ENCODE measurements at regions not wholly inside any gene's neighbourhood (a gene's known extent, or its start where the extent isn't known, plus 50 kb on each side); places are given as distances from the start of the nearest gene placed in this dataset.

DNA sequence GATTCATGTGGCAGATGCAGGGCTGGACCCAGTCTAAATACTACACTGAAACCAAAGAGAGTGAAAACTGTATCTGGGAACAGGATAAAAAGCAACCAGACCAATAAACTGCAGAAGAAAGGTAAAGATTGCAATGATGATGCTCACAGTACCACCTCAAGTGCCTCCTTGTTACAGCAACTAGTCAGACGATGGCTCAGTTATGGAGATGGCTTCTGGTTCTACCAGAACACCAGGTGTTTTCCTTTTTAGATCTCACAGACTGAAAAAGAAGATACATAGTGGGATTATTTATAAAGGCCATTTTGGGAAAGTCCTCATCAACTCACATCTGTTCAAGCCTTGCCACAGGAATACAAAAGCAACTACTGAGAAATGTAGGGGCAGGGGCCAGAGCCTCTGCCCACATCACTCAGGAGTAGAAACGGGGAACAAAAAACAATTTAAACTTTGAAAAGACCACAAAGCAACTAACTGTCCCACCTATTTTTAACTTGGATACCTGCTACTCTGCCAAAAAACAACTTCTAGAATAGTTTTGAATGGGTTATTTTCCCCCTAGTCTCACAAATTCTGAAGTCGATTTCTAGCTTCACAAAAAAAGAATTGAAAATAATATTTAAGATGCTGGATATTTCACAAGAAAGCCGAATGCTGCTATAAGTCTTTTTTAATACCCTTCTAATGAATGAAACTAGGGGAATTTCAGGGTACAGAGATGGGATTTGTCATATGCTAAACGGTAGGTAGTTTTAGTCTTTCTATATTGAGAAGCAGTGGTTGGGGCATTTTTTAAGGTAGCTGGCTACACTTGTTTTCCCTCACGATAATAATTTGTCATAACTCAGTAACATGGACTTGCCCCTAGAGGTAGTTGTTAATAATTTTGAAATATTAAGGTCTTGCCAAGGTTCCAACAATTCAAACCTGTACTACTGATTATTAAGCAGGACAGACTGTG lies 197.2 kb upstream of the TMPO start:
- no peak overlapping the region for H3K4me3 ChIP-seq (ENCODE audit: low read length)
- TF ChIP-seq, protein P1, sequence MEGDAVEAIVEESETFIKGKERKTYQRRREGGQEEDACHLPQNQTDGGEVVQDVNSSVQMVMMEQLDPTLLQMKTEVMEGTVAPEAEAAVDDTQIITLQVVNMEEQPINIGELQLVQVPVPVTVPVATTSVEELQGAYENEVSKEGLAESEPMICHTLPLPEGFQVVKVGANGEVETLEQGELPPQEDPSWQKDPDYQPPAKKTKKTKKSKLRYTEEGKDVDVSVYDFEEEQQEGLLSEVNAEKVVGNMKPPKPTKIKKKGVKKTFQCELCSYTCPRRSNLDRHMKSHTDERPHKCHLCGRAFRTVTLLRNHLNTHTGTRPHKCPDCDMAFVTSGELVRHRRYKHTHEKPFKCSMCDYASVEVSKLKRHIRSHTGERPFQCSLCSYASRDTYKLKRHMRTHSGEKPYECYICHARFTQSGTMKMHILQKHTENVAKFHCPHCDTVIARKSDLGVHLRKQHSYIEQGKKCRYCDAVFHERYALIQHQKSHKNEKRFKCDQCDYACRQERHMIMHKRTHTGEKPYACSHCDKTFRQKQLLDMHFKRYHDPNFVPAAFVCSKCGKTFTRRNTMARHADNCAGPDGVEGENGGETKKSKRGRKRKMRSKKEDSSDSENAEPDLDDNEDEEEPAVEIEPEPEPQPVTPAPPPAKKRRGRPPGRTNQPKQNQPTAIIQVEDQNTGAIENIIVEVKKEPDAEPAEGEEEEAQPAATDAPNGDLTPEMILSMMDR (IDR thresholded peaks at IDR 0.05; ENCODE audit: insufficient read depth, low read depth, low read length, missing control alignments): no peak
- DNase-seq (ENCODE audit: low read depth): no peak

DNA sequence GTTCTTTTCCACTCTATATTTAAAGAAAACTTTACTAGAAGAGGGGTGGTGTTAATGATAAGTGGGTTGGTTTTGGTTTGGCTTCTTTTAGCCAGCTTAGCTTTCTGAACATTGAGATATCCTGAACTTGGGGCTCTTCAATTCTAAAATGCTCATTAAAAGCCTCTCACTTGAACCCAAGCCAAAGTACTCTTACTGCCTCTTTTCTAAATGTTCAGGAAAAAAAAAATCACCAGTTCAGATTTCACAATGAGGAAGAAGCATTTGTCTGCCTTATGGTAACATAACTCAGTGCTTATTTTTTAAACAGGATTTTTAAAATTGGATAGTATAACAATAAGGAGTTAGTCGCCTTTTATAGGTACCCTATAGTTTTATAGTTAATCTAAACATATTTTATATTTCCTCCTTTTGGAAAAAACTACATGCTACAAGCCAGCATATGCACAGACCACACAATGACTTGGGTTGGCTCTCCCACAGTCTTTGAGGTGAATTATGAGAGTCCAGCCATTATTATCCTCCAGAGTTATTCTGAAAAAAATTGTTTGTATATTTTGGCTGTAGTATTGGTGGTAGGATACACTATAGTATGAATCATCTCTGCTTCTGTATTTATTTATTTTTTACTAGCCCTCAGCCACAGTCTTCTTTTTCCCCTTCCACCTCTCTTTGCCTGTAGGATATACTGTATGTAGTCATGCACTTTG lies 195.5 kb upstream of the TMPO start:
- DNase-seq (ENCODE audit: low read depth): no peak
- TF ChIP-seq, protein P1 (IDR thresholded peaks at IDR 0.05; ENCODE audit: insufficient read depth, low read depth, low read length, missing control alignments): no peak
- no peak overlapping the region for H3K4me3 ChIP-seq (ENCODE audit: low read length)

DNA sequence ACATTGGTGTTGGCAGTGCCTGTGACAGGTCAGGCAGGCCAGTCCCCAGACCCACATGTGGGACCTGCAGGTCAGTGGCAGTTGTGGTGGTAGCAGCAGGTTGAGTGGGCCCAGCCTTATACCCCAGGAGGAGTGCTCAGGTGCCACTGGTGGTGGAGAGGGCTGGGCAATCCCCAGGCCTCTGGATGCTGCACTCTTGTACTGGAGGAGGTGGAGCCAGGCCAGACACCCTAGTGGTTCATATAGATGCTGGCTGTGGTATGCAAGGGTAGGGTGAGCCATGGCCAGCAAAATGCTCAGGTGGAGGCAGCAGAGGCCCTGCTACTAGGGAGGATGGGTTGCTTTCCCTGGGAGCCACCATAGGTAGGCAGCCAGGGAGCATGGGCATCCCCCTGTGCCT lies 190.4 kb upstream of the TMPO start:
- H3K4me3 ChIP-seq (ENCODE audit: low read length): no peak overlapping the region
- DNase-seq (ENCODE audit: low read depth): no peak
- TF ChIP-seq, protein P1 (IDR thresholded peaks at IDR 0.05; ENCODE audit: insufficient read depth, low read depth, low read length, missing control alignments): no peak

DNA sequence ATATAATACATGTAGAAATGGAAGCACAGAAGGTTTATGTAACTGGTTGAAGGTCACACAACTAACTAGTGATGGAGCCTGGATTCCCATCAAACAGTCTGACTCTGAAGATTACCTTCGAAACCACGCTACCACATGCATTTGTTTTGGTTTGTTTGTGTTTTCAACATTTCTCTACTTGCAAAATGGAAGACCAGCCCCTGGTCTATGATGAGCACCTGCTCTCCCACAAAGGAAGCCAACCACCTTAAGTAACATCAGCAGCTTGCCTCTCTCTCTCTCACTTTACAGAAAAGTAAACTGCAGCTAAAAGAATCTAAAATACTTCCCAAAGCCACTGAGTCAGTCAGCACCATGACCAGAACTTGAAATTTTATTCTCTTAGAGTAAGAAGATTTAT lies 186.9 kb upstream of the TMPO start:
- no peak for DNase-seq (ENCODE audit: low read depth)
- H3K4me3 ChIP-seq (ENCODE audit: low read length): no peak overlapping the region
- TF ChIP-seq, protein P1 (IDR thresholded peaks at IDR 0.05; ENCODE audit: insufficient read depth, low read depth, low read length, missing control alignments): no peak

DNA sequence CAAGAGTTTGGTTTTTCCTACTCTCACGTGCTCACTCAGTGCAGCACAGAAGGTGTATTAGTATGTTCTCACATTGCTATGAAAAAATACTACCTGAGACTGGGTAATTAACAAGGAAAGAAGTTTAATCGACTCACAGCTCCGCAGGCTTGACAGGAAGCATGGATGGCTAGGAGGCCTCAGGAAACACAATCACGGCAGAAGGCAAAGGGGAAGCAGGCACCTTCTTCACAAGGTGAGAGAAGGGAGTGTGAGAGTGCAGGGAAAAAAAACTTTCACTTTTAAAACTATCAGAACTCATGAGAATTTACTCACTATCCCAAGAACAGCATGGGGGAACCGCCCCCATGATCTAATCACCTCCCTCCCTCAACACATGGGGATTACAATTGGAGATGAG lies 185.8 kb upstream of the TMPO start:
- DNase-seq (ENCODE audit: low read depth): no peak
- TF ChIP-seq, protein P1 (IDR thresholded peaks at IDR 0.05; ENCODE audit: insufficient read depth, low read depth, low read length, missing control alignments): no peak
- no peak overlapping the region for H3K4me3 ChIP-seq (ENCODE audit: low read length)

- TF ChIP-seq, protein P1 (IDR thresholded peaks at IDR 0.05; ENCODE audit: insufficient read depth, low read depth, low read length, missing control alignments): no peak
- no peak overlapping the region for H3K4me3 ChIP-seq (ENCODE audit: low read length)
- DNase-seq (ENCODE audit: low read depth): no peak
Observed at GRCh38 chr12:98332642-98333041, 182.7 kb upstream of the TMPO start.
